Choroid plexus epithelial cell (primary cell): ENCODE measurements at regions not wholly inside any gene's neighbourhood (a gene's known extent, or its start where the extent isn't known, plus 50 kb on each side); places are given as distances from the start of the nearest gene placed in this dataset.

Experiments
- DNase-seq: peaks from one replicate; pipeline ENCODE4 v3.0.0-alpha.2; 2010; ENCODE audit warnings: low read depth
- H3K4me3 ChIP-seq: 2 replicates; pipeline ENCODE4 v1.5.1; 2011; ENCODE audit warnings: low read depth, mild to moderate bottlenecking, control low read depth, low read length, moderate library complexity
- TF ChIP-seq, protein P1 (sequence below): conservative IDR thresholded peaks from 2 replicates; pipeline ENCODE4 v1.5.1; 2011; ENCODE audit warnings: low read depth, mild to moderate bottlenecking, control low read depth, inconsistent platforms, low read length, moderate library complexity

DNA sequence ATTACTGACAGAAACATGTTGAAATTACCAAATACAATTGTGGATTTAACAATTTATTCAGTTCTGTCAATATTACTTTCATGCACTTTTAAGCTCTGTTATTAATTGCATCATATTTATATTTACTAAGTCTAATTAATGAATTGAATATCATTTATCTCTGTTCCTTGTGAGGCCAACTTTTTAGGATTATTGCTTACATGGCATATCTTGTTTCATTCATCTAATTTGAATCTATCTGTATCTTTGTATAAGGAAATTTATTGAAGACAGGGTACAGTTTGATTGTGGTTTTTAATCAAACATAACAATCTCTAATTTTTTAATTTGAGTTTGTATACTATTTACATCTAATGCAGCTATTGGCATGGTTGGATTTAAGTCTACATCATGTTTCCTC, 249.9 kb upstream of the GPC6 start:
- DNase-seq = no peak
- H3K4me3 ChIP-seq = no peak overlapping the region
- TF ChIP-seq, protein P1, sequence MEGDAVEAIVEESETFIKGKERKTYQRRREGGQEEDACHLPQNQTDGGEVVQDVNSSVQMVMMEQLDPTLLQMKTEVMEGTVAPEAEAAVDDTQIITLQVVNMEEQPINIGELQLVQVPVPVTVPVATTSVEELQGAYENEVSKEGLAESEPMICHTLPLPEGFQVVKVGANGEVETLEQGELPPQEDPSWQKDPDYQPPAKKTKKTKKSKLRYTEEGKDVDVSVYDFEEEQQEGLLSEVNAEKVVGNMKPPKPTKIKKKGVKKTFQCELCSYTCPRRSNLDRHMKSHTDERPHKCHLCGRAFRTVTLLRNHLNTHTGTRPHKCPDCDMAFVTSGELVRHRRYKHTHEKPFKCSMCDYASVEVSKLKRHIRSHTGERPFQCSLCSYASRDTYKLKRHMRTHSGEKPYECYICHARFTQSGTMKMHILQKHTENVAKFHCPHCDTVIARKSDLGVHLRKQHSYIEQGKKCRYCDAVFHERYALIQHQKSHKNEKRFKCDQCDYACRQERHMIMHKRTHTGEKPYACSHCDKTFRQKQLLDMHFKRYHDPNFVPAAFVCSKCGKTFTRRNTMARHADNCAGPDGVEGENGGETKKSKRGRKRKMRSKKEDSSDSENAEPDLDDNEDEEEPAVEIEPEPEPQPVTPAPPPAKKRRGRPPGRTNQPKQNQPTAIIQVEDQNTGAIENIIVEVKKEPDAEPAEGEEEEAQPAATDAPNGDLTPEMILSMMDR = no peak

DNA sequence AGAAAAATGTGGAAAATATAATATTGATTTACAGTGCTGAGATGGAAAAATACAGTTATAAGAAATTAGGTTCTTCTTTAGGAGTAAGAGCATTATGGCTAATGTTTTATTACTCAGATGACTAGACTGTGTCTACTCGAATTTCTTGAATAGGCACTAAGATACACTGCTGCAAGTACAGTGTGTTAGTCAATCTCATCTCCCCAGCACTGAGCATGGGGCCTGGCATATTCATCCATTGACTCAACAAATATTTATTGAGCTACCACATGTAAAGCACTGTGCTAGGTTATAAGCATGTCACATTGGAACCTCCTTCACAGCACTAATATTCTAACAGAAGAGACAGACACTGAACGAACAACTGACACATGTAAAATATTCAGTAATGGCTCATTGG, 242.5 kb upstream of the GPC6 start:
- DNase-seq = no peak
- H3K4me3 ChIP-seq = no peak overlapping the region
- TF ChIP-seq, protein P1 = no peak

DNA sequence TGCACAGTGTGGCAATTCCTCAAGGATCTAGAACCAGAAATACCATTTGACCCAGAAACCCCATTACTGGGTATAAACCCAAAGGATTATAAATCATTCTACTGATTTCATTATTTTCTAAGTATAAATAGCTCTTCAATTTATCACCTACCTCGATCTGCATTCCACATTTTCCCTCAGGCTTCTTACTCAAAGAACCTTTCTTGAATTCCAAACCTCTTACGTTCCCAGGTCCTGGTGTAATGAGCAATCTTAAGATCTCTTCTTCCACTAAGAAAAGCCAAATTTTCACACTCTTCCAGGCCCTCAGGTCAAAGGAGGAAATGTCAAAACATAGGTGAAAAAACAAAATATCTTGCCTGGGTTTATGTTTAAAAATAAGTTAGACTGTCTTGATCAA, 237.3 kb upstream of the GPC6 start:
- DNase-seq = no peak
- H3K4me3 ChIP-seq = no peak overlapping the region
- TF ChIP-seq, protein P1 = no peak

DNA sequence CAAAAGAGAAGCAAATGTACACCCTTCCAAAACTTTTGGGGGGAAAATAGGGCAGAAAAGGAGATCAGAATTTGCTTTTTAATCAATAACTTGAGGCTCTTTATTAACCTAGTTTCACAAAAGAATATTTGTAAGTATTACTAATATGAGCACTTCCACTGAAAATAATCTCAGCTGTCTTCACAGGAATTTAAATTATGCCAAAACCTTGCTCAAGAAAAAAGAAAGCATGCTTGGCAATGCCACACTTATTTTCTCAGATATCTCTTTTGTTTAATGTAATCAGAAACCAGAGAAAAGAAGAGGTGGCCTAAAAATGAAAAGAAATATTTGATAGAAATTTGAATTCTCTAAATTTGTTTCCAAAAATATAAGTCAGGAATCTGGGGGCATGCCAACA, 234.9 kb upstream of the GPC6 start:
- DNase-seq = peak; percentile 60
- TF ChIP-seq, protein P1 = no peak
- H3K4me3 ChIP-seq = no peak overlapping the region

DNA sequence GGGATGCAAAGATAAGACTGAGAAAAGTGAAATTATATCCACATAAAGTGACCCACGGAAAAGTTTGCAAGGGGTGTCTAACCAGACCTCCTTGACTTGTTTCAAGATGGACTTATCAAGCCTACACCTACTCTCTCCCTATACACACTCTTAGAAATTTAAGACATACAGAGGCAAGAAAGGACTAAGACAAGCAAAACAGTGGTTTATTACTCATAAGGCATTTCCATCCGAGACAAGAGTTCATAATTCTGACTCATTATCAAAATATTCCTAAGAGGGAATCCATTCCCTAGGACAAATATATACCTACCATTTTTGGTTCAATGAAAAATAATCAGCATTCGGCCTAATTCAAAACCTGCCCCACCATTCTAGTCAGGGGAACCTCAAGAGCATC, 232.6 kb upstream of the GPC6 start:
- TF ChIP-seq, protein P1 = no peak
- peak; percentile 56 for DNase-seq
- H3K4me3 ChIP-seq = no peak overlapping the region

DNA sequence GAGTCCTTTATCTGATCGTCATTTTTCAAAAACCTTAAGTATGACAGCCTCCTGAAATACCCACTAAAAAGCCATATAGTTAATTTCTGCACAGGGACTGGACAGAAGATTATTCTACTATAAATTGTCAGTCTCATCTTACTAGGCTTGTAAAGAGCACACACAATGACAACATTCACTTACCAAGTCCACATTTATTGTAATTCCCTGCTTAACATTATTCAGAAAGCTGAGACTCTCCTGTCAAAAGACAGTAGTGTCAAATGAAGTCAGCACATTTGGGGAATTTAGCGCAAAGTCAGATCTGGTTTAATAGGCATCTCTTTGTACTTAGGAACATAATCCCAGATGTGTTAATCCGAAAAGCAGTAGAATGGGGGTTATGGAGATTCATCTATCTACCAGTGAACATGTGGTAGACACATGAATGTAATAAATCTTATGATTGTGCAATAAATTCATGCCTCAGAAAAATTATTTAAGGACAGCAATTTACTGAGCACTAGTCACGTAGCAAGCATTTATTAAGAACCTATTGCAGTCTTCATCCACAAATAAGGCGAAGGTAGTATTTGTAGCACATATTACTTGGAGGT, 224.6 kb upstream of the GPC6 start:
- no peak overlapping the region for H3K4me3 ChIP-seq
- DNase-seq = no peak
- TF ChIP-seq, protein P1 = no peak

DNA sequence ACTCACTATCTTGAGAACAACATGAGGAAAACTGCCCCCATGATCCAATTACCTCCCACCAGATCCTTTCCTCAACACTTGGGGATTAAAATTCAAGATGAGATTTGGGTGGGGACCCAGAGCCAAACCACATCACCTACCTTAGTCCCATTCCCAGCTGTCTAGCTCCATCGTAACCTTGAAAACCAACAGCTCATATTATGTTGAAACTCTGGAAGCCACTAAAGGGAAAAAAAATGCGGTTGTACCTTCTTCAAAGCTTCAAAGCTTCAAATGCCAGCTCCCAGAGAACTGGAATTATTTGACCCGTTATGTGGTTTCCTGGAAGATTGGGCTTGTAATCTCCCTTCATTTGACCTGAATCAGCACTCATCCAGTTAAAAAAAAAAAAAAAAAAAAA, 223.1 kb upstream of the GPC6 start:
- no peak for DNase-seq
- TF ChIP-seq, protein P1 = no peak
- H3K4me3 ChIP-seq = no peak overlapping the region
